SK-N-SH (cell line): ENCODE measurements at regions not wholly inside any gene's neighbourhood (a gene's known extent, or its start where the extent isn't known, plus 50 kb on each side); places are given as distances from the start of the nearest gene placed in this dataset.

ENCODE experiments used
- ELF1 ChIP-seq: IDR thresholded peaks from 2 replicates; pipeline ENCODE4 v1.4.0; 2012
- EP300 ChIP-seq, 2 experiments: IDR thresholded peaks; 2 replicates each; pipeline versions ENCODE4 v1.4.0 to v1.6.1; 2012; ENCODE audit warnings: borderline replicate concordance in 1 of 2, low read depth in 1 of 2, low read length in 1 of 2
- FOXM1 ChIP-seq: IDR thresholded peaks from 2 replicates; pipeline ENCODE4 v1.4.0; 2012; ENCODE audit warnings: low read depth, mild to moderate bottlenecking
- MEF2A ChIP-seq: IDR thresholded peaks from 2 replicates; pipeline ENCODE4 v1.4.0; 2012; ENCODE audit warnings: low read depth, borderline replicate concordance
- SMC3 ChIP-seq: IDR thresholded peaks from 2 replicates; pipeline ENCODE4 v1.6.1; 2012; ENCODE audit warnings: low read depth, low read length, improper control_type of control experiment
- TAF1 ChIP-seq: IDR thresholded peaks from 2 replicates; pipeline ENCODE4 v1.6.1; 2012; ENCODE audit warnings: low read depth, mild to moderate bottlenecking, low read length, moderate library complexity, borderline replicate concordance
- TF ChIP-seq, protein P1 (sequence below): fragments of 200-600 bp; sonication (generic); IDR thresholded peaks from 2 replicates; pipeline ENCODE4 v1.6.1; 2017; ENCODE audit warnings: antibody characterized with exemption, mild to moderate bottlenecking, moderate library complexity
- TF ChIP-seq, protein P2 (sequence below): IDR thresholded peaks from 2 replicates; pipeline ENCODE4 v1.4.0; 2012; ENCODE audit warnings: low read depth, borderline replicate concordance
- TF ChIP-seq, protein P3 (sequence below): IDR thresholded peaks from 2 replicates; pipeline ENCODE4 v1.6.1; 2012; ENCODE audit warnings: mild to moderate bottlenecking, low read depth, low read length, moderate library complexity
- TF ChIP-seq, protein P4 (sequence below): IDR thresholded peaks from 2 replicates; pipeline ENCODE4; 2012

DNA sequence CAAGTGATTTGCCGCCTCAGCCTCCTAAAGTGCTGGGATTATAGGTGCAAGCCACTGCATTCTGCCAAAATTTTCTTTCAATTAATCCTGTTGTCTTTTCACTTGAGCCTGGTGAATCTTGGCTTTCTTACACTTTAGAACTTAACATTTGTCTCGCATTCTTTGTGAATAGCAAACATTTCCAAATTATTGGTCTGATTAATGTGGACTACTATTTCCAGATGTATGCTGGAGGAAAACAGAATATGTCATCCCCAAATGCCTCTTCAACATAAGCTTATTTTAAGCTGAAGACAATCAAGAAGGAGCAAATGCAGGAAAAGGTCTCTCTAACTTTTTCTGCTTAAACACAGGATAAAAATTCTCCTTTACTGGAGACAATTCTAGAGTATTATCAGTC, 233.4 kb downstream of the PPP4R3C start:
- TF ChIP-seq, protein P1, sequence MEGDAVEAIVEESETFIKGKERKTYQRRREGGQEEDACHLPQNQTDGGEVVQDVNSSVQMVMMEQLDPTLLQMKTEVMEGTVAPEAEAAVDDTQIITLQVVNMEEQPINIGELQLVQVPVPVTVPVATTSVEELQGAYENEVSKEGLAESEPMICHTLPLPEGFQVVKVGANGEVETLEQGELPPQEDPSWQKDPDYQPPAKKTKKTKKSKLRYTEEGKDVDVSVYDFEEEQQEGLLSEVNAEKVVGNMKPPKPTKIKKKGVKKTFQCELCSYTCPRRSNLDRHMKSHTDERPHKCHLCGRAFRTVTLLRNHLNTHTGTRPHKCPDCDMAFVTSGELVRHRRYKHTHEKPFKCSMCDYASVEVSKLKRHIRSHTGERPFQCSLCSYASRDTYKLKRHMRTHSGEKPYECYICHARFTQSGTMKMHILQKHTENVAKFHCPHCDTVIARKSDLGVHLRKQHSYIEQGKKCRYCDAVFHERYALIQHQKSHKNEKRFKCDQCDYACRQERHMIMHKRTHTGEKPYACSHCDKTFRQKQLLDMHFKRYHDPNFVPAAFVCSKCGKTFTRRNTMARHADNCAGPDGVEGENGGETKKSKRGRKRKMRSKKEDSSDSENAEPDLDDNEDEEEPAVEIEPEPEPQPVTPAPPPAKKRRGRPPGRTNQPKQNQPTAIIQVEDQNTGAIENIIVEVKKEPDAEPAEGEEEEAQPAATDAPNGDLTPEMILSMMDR = no peak
- TF ChIP-seq MEF2A (no peak), TAF1 (no peak), SMC3 (no peak), EP300 (IDR thresholded peaks at IDR 0.05; ENCODE audit: borderline replicate concordance in 1 of 2, low read depth in 1 of 2, low read length in 1 of 2) (no peak), ELF1 (no peak), FOXM1 (no peak)
- TF ChIP-seq, protein P2, sequence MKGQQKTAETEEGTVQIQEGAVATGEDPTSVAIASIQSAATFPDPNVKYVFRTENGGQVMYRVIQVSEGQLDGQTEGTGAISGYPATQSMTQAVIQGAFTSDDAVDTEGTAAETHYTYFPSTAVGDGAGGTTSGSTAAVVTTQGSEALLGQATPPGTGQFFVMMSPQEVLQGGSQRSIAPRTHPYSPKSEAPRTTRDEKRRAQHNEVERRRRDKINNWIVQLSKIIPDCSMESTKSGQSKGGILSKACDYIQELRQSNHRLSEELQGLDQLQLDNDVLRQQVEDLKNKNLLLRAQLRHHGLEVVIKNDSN = no peak
- TF ChIP-seq, protein P3, sequence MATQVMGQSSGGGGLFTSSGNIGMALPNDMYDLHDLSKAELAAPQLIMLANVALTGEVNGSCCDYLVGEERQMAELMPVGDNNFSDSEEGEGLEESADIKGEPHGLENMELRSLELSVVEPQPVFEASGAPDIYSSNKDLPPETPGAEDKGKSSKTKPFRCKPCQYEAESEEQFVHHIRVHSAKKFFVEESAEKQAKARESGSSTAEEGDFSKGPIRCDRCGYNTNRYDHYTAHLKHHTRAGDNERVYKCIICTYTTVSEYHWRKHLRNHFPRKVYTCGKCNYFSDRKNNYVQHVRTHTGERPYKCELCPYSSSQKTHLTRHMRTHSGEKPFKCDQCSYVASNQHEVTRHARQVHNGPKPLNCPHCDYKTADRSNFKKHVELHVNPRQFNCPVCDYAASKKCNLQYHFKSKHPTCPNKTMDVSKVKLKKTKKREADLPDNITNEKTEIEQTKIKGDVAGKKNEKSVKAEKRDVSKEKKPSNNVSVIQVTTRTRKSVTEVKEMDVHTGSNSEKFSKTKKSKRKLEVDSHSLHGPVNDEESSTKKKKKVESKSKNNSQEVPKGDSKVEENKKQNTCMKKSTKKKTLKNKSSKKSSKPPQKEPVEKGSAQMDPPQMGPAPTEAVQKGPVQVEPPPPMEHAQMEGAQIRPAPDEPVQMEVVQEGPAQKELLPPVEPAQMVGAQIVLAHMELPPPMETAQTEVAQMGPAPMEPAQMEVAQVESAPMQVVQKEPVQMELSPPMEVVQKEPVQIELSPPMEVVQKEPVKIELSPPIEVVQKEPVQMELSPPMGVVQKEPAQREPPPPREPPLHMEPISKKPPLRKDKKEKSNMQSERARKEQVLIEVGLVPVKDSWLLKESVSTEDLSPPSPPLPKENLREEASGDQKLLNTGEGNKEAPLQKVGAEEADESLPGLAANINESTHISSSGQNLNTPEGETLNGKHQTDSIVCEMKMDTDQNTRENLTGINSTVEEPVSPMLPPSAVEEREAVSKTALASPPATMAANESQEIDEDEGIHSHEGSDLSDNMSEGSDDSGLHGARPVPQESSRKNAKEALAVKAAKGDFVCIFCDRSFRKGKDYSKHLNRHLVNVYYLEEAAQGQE = no peak
- TF ChIP-seq, protein P4, sequence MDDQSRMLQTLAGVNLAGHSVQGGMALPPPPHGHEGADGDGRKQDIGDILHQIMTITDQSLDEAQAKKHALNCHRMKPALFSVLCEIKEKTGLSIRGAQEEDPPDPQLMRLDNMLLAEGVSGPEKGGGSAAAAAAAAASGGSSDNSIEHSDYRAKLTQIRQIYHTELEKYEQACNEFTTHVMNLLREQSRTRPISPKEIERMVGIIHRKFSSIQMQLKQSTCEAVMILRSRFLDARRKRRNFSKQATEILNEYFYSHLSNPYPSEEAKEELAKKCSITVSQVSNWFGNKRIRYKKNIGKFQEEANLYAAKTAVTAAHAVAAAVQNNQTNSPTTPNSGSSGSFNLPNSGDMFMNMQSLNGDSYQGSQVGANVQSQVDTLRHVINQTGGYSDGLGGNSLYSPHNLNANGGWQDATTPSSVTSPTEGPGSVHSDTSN = no peak
